Transverse colon (tissue), 4 donors: ENCODE measurements at regions not wholly inside any gene's neighbourhood (a gene's known extent, or its start where the extent isn't known, plus 50 kb on each side); places are given as distances from the start of the nearest gene placed in this dataset.

Experiments
- DNase-seq: peaks from one replicate; pipeline ENCODE4 v3.0.0-alpha.2; 2019
- H3K27ac ChIP-seq, 4 donors: fragments of 200-600 bp; sonication (generic); 2 replicates each; pipeline ENCODE4 v1.5.1; 2016 to 2018; ENCODE audit warnings: inconsistent platforms in 4 of 4
- H3K27me3 ChIP-seq: fragments of 200-600 bp; sonication (generic); 2 replicates; pipeline ENCODE4 v1.5.1; 2017; ENCODE audit warnings: inconsistent platforms
- H3K36me3 ChIP-seq, 4 donors: fragments of 200-600 bp; sonication (generic); 2 replicates each; pipeline ENCODE4 v1.5.1; 2017 to 2019; ENCODE audit warnings: inconsistent platforms in 4 of 4
- H3K4me1 ChIP-seq, 4 donors: fragments of 200-600 bp; sonication (generic); 2 replicates each; pipeline ENCODE4 v1.5.1; 2017 to 2020; ENCODE audit warnings: inconsistent platforms in 4 of 4
- H3K4me3 ChIP-seq, 4 donors: fragments of 200-600 bp; sonication (generic); 1 replicate in 1 of 4; 2 replicates in 3 of 4; pipeline versions ENCODE4 v1.5.1 to v1.6.1; 2017 to 2019; ENCODE audit warnings: inconsistent platforms in 4 of 4
- H3K9me3 ChIP-seq, 2 donors: fragments of 200-600 bp; sonication (generic); 2 replicates each; pipeline ENCODE4 v1.5.1; 2017 to 2019; ENCODE audit warnings: inconsistent platforms in 2 of 2
- EP300 ChIP-seq: sonication (generic); formaldehyde crosslinking; IDR thresholded peaks from one replicate; pipeline ENCODE4 v1.6.1; 2017; ENCODE audit warnings: antibody characterized with exemption, low read depth
- POLR2A ChIP-seq: fragments of 450-650 bp; IDR thresholded peaks from one replicate; pipeline ENCODE4 v1.6.1; 2016; ENCODE audit warnings: antibody characterized with exemption, mild to moderate bottlenecking, moderate library complexity
- POLR2AphosphoS5 ChIP-seq, 3 donors: sonication (generic); formaldehyde crosslinking; IDR thresholded peaks; one replicate each; pipeline ENCODE4 v1.6.1; 2016; ENCODE audit warnings: antibody characterized with exemption in 3 of 3
- WGBS, 2 donors: methylation state at CpG; one replicate each; pipeline ENCODE4 v1.1.5; 2018; ENCODE audit warnings: low coverage in 1 of 2; 5-methylcytosine and 5-hydroxymethylcytosine counted together
- in situ Hi-C, 4 donors: fragments of 200-750 bp; cut with MboI; loops; one replicate each; pipeline versions ENCODE4 v1.15.0 to v1.15.1; 2017; ENCODE audit warnings: low sequenced_read_pairs in 3 of 4, low pct_ligation_motif_present in 1 of 4, low pct_unique_long_range_greater_than_20kb in 1 of 4
- intact Hi-C: fragments of 100-400 bp; cut with DNase I; formaldehyde crosslinking; loops from one replicate; pipeline ENCODE4 v1.15.1; 2023; ENCODE audit warnings: low total_unique reads
- TF ChIP-seq, protein P1 (sequence below), 5 experiments: fragments of 200-600 bp in 3 of 5; fragments of 450-650 bp in 2 of 5; sonication (generic) in 3 of 5; IDR thresholded peaks; 1 replicate in 2 of 5; 2 replicates in 3 of 5; pipeline ENCODE4 v1.5.1; 2016 to 2017; ENCODE audit warnings: antibody characterized with exemption in 5 of 5, inconsistent platforms in 3 of 5, mild to moderate bottlenecking in 2 of 5, moderate library complexity in 1 of 5

- TF ChIP-seq POLR2A, result no peak
- no peak for TF ChIP-seq EP300
- no peak for TF ChIP-seq POLR2AphosphoS5 (IDR thresholded peaks at IDR 0.05)
- TF ChIP-seq, protein P1, sequence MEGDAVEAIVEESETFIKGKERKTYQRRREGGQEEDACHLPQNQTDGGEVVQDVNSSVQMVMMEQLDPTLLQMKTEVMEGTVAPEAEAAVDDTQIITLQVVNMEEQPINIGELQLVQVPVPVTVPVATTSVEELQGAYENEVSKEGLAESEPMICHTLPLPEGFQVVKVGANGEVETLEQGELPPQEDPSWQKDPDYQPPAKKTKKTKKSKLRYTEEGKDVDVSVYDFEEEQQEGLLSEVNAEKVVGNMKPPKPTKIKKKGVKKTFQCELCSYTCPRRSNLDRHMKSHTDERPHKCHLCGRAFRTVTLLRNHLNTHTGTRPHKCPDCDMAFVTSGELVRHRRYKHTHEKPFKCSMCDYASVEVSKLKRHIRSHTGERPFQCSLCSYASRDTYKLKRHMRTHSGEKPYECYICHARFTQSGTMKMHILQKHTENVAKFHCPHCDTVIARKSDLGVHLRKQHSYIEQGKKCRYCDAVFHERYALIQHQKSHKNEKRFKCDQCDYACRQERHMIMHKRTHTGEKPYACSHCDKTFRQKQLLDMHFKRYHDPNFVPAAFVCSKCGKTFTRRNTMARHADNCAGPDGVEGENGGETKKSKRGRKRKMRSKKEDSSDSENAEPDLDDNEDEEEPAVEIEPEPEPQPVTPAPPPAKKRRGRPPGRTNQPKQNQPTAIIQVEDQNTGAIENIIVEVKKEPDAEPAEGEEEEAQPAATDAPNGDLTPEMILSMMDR (IDR thresholded peaks at IDR 0.05), result no peak
- Histone ChIP-seq H3K27me3 (no peaks in the 10 kb centered on the region), H3K27ac (no peak overlapping the region), H3K4me3 (no peak overlapping the region), H3K36me3 (no peaks in the 10 kb centered on the region), H3K4me1 (no peaks in the 10 kb centered on the region), H3K9me3 (no peaks in the 10 kb centered on the region)
- intact Hi-C loops, result no loop called here
- in situ Hi-C loops, result no loop called here
- DNase-seq, result no peak
- WGBS, 2 donors, result 20 to 66% methylated on average over 1 to 3 of the region's 3 CpGs
These were observed 156.6 kb downstream of the VRK1 start for GRCh38 chr14:96953875-96954185.

GRCh38 chr14:96956464-96957239 lies 159.5 kb downstream of the VRK1 start:
- 80 to 87% methylated on average over 10 of the region's 10 CpGs for WGBS, 2 donors
- Histone ChIP-seq H3K36me3 (no peaks in the 10 kb centered on the region), H3K9me3 (no peaks in the 10 kb centered on the region), H3K4me3 (no peak overlapping the region), H3K27me3 (no peaks in the 10 kb centered on the region), H3K27ac (no peak overlapping the region), H3K4me1 (no peaks in the 10 kb centered on the region)
- DNase-seq, result no peak
- in situ Hi-C loops (no loop called here), intact Hi-C loops (loop anchor here (5.0 kb wide), 1 partner anchor 1579 kb away; no protein-coding TSS in a partner anchor)
- TF ChIP-seq POLR2A (no peak), EP300 (no peak), POLR2AphosphoS5 (IDR thresholded peaks at IDR 0.05) (no peak)
- TF ChIP-seq, protein P1 (IDR thresholded peaks at IDR 0.05), result no peak

- no peak overlapping the region for H3K4me3 ChIP-seq
- H3K27me3 ChIP-seq, result no peaks in the 10 kb centered on the region
- DNase-seq, result no peak
- no peaks in the 10 kb centered on the region for H3K4me1 ChIP-seq
- H3K9me3 ChIP-seq, result no peaks in the 10 kb centered on the region
- TF ChIP-seq EP300 (no peak), POLR2AphosphoS5 (IDR thresholded peaks at IDR 0.05) (no peak), POLR2A (no peak)
- TF ChIP-seq, protein P1 (IDR thresholded peaks at IDR 0.05), result no peak
- in situ Hi-C loops, result no loop called here
- WGBS, 2 donors, result 94% methylated on average over 11 of the region's 11 CpGs; no CpG with 5 or more reads in 1 of the 2 donors
- no peak overlapping the region for H3K27ac ChIP-seq
- no peaks in the 10 kb centered on the region for H3K36me3 ChIP-seq
- intact Hi-C loops, result loop anchor here (5.0 kb wide), 1 partner anchor 1581 kb away; no protein-coding TSS in a partner anchor
These were observed 160.9 kb downstream of the VRK1 start for GRCh38 chr14:96958057-96958456.

- Histone ChIP-seq H3K9me3 (no peaks in the 10 kb centered on the region), H3K4me3 (no peak overlapping the region), H3K27ac (no peak overlapping the region), H3K27me3 (no peaks in the 10 kb centered on the region), H3K4me1 (no peaks in the 10 kb centered on the region), H3K36me3 (no peaks in the 10 kb centered on the region)
- 0% methylated on average over 1 of the region's 1 CpG for WGBS, 2 donors
- intact Hi-C loops, result loop anchor here (5.0 kb wide), 1 partner anchor 1583 kb away; no protein-coding TSS in a partner anchor
- no peak for DNase-seq
- TF ChIP-seq, protein P1 (IDR thresholded peaks at IDR 0.05), result no peak
- TF ChIP-seq POLR2A, result no peak
- no peak for TF ChIP-seq EP300
- no peak for TF ChIP-seq POLR2AphosphoS5 (IDR thresholded peaks at IDR 0.05)
- in situ Hi-C loops, result no loop called here
These were observed 162.8 kb downstream of the VRK1 start for GRCh38 chr14:96959992-96960391.
